ENCODE measurements at regions not wholly inside any gene's neighbourhood (a gene's known extent, or its start where the extent isn't known, plus 50 kb on each side); places are given as distances from the start of the nearest gene placed in this dataset.
"Not testable (repeated sequence)": the region's sequence is repeated elsewhere in the genome, so short reads cannot be mapped to it uniquely, and the experiment has no call there.

GRCh38 chr10:45526309-45526905 lies 146.2 kb downstream of the ZFAND4 start:
- DNase-seq (ENCODE audit: extremely low read depth in 1 of 11, low read depth in 9 of 11, low spot score in 4 of 11) = no peak

- no peak for DNase-seq (ENCODE audit: extremely low read depth in 1 of 11, low read depth in 9 of 11, low spot score in 4 of 11)
Measured at GRCh38 chr10:45520476-45520875, 146.5 kb downstream of the ALOX5 start.

DNA sequence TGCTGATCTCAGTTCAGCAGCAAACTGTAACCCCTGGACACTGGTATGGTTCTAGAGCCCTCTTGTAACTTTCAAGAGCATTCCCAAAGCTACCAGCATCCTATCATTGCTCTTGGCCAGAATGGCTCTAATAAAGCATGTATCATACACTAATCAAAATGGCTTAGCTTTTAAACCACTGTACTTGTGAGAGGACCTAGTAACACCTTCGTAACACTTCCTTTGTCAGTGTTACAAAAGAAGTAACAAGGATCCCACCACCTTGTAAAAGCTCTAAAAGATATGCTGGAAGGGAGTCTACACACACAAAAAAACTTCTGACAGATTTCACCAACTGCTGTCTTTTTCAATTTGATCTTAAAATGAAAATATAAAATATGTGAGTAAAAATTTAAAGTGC lies 144.7 kb downstream of the ALOX5 start:
- no peak for DNase-seq (ENCODE audit: extremely low read depth in 1 of 11, low read depth in 9 of 11, low spot score in 4 of 11)

DNA sequence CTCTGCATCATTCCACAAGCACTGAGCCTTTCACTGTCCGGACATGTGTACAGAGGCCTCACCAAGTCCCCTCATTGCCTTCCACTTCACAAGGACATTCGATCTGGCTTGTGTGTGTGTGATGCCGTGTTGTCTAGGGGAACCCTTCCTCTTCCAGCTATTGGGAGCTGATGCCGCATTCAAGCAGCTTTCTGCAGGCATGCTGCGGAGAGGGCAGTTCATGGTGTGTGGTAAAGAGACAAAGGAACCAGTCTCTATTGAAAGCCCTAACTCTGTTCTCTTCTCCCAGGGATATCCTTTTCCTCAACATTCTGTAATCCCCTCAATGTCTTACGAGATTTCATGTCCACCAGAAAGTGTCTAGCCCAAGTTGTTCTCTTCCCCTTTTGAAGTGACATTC lies 141.6 kb downstream of the ALOX5 start:
- no peak for DNase-seq (ENCODE audit: extremely low read depth in 1 of 11, low read depth in 9 of 11, low spot score in 4 of 11)

DNA sequence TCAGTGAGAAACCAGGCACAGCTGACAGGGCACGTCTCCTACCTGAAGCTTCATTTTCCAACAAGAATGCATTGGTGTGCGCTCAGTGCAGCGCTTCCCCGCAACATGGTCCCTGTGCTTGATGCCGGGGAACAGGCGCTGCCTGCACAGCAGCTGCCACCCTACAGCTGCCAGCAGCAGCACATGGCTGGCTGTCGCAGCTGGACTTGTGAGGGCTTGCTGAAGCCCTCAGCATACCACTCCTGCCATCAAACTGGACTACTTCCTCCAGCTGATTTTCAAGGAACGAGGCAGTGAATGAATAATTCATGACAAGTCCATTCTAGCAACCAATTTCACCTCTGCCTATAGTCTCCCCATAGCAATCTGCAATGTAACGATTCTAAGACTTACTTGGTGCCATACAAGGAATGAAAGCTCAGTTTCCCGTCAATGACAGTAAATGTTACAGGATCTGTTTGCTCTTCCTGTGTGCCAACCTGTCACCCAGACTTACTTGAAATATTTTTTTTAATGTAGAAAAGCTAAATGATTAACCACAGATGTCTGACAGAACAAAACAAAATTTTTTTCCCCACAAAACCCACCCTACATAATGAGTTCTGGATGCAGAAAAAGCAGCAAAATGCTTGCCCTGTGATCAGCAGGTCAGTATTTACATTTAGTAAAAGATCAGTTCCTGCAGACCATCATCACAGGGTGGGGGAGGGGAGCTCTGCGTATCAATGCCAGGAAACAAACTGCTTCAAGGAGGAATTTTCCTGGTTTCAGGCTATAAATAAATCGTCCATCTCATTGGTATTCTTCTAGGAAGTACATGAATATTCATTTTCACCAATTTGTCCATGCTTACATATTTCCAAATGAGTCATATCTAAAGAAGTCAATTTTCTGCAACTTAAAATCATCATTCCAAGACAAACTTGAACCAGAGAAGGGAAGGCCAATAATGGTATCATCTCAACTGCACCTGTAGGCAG lies 140.6 kb downstream of the ALOX5 start:
- DNase-seq (ENCODE audit: extremely low read depth in 1 of 11, low read depth in 9 of 11, low spot score in 4 of 11) = peak in 2 of 11 donors; percentile 1 to 7

- no peak for DNase-seq (ENCODE audit: extremely low read depth in 1 of 11, low read depth in 9 of 11, low spot score in 4 of 11)
Measured at GRCh38 chr10:45513551-45513950, 139.5 kb downstream of the ALOX5 start.

DNA sequence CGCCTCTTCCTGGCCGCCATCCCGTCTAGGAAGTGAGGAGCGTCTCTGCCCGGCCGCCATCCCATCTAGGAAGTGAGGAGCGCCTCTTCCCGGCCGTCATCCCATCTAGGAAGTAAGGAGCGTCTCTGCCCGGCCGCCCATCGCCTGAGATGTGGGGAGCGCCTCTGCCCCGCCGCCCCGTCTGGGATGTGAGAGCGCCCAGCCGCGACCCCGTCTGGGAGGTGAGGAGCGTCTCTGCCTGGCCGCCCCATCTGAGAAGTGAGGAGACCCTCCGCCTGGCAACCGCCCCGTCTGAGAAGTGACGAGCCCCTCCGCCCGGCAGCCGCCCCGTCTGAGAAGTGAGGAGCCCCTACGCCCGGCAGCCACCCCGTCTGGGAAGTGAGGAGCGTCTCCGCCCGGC lies 137.9 kb downstream of the ALOX5 start:
- DNase-seq (ENCODE audit: extremely low read depth in 1 of 11, low read depth in 9 of 11, low spot score in 4 of 11) = not testable (repeated sequence)

DNA sequence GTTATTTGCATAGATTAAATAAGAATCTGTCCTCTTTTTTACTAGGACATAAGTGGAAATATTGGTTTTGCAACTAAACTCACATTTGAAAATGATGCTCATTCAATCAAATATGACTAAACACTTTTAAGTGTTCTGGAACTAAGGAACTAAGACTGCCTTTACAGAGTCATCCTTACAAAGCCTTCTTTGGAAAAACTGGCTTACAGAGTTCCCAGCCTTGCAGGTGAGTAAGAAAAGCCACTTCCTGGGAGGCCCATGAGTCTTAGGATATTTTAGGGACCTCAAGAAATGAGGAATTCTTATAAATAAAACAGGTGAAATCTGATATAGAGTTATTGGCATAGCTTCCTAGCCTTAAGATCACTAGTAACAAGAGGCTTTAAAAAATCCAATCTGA lies 135.5 kb downstream of the ALOX5 start:
- no peak for DNase-seq (ENCODE audit: extremely low read depth in 1 of 11, low read depth in 9 of 11, low spot score in 4 of 11)

DNA sequence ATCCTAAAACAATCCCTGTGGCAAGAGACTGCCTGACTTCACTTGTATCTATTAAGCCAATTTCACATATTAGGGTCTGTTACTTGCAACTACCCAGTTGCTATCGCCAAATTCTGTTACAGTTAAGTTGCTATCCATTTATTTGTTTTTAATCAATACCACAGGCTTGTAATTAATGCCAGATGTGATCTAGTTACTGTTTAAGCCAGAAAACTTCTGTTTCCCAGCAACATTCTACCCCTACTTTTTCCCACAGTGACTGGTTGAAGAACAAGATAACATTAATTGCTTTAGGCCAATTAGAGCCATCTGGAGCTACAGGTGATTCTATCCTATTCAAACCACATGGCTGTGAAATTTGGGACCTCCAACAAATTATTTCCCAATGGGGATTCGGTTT lies 131.3 kb downstream of the ALOX5 start:
- no peak for DNase-seq (ENCODE audit: extremely low read depth in 1 of 11, low read depth in 9 of 11, low spot score in 4 of 11)

- DNase-seq (ENCODE audit: extremely low read depth in 1 of 11, low read depth in 9 of 11, low spot score in 4 of 11) = no peak
Measured at GRCh38 chr10:45502458-45502857, 128.4 kb downstream of the ALOX5 start.

DNA sequence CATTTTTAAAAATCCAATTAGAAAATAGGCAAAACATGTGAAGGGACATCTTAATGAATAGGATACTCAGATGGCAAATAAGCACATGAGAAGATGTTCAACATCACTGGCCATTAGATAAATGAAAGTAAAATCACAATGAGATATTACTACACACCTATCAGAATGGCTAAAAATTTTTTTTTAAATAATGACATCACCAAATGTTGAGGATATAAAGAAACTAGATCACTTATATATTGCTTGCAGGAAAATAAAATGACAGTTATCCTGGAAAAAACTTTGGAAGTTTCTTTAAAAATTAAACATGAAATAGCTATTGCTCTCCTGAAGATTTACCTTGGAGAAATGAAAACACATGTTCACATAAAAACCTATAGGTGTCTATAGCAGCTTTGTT lies 127.8 kb downstream of the ALOX5 start:
- DNase-seq (ENCODE audit: extremely low read depth in 1 of 11, low read depth in 9 of 11, low spot score in 4 of 11) = no peak

DNA sequence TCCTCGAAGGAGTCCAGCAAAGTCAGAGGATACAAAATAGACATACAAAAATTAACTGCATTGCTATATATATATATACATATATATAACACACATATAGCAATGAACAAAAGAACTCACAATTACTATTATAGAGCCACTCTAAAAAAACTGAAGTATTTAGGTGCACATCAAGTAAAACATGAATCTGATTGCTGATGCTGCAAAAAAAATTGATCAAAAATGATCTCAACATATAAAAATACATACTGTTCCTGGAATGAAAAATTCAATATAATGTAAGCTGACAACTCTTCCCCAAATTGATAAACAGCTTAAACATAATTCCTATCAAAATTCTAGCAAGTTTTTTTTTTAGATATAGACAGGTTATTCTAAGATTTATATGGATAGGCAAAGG lies 126.8 kb downstream of the ALOX5 start:
- no peak for DNase-seq (ENCODE audit: extremely low read depth in 1 of 11, low read depth in 9 of 11, low spot score in 4 of 11)

DNA sequence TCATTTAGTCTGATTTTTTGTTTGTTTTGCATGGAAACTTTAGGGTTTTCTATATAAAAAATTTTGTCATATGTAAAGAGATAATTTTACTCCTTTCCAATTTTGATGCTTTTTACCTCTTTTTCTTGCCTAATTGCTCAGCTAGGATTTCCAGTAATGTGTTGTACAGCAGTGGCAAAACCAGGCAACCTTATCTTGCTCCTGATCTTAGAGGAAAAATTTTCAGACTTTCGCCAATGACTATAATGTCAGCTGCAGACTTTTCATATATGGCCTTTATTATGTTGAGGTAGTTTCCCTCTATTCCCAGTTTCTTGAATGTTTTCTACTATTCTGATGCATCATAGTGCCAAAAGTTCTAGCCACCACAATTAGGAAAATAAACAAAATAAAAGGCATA lies 126.3 kb downstream of the ALOX5 start:
- DNase-seq (ENCODE audit: extremely low read depth in 1 of 11, low read depth in 9 of 11, low spot score in 4 of 11) = no peak

DNA sequence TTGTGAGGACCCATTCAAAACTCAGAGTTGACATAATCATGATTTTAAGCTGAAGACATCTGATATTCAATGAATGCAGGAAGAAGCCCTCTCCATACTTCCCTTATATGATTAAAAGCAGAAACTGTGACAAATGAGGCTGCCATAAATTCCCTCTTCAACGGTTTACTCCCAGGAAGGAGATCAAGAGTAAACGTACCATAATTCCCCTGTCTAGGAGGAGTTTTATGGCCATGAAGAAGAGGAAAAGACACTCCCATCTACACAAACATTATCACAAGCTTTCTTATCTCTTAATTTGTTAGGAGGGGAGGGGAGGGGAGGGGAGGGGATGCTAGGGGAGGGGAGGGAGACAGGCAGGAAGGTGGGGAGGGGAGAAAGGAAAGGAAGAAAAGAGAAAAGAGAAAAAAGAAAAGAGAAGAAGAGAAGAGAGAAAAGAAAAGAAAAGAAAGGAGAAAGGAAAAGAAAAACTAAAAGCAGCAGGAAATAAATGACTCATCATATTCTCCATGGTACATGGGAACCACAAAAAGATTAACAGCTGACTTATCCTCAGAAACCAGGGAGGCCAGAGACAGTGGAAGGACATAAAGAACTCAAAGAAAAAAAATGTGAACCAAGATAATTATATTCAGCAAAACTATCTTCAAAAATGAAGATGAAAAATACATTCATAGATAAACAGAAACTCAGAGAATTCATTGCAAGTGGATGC lies 121.6 kb downstream of the ALOX5 start:
- no peak for DNase-seq (ENCODE audit: extremely low read depth in 1 of 11, low read depth in 9 of 11, low spot score in 4 of 11)

Measured in renal cortex interstitium (tissue), 11 donors.